NCI-H146 (cell line): ENCODE measurements at regions not wholly inside any gene's neighbourhood (a gene's known extent, or its start where the extent isn't known, plus 50 kb on each side); places are given as distances from the start of the nearest gene placed in this dataset.
A peak's percentile ranks its signal among the peaks of the same experiment; 100 is the strongest.
"Not testable (repeated sequence)": the region's sequence is repeated elsewhere in the genome, so short reads cannot be mapped to it uniquely, and the experiment has no call there.

ENCODE experiments used
- DNase-seq: peaks from one replicate; lab custom pipeline; 2025; lab: John Stamatoyannopoulos, UW

GRCh38 chr4:180280076-180280475 lies 1963.1 kb upstream of the TENM3 start:
- no peak for DNase-seq

GRCh38 chr4:180280726-180281297 lies 1962.4 kb upstream of the TENM3 start:
- no peak for DNase-seq

GRCh38 chr4:180281724-180282123 lies 1961.5 kb upstream of the TENM3 start:
- peak; percentile 66 for DNase-seq

GRCh38 chr4:180284267-180284666 lies 1958.9 kb upstream of the TENM3 start:
- DNase-seq, result no peak

DNA sequence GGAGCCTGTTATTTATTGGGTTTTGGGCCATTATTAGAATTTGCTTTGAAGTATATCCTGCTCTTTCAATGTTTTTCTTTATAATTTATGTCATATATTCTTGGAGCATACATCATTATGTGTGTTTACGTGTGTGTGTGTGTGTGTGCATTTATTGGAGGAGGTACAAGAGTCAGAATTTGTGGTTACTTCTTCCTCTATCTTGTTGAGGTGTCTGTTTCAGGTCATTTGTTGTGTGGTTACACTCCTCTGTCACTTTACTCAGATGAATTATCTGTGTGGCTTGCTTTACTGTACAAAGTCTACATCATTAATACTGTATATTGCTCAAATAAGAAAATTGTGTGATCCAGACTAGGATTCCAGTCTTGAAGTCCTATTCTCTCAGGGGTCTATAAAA lies 1957.4 kb upstream of the TENM3 start:
- no peak for DNase-seq

DNA sequence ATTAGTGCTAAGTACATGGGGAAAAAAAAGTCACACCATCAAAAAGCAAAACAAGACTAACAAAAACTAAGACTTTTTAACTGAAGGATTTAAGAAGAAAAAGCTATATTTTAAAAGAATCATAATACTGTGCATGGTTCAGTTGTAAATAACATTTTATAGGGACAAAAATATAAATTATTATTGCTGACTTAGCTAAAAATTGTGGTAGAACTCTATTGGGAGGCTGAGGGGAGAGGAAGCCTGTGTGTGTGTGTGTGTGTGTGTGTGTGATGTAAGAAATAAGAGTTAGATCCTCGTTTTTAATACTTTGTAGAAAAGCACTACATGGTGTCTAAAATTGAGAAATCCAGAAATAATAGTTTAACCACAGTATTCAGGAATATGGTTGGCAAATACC lies 1950.9 kb upstream of the TENM3 start:
- no peak for DNase-seq

GRCh38 chr4:180296036-180296599 lies 1947.1 kb upstream of the TENM3 start:
- no peak for DNase-seq

DNA sequence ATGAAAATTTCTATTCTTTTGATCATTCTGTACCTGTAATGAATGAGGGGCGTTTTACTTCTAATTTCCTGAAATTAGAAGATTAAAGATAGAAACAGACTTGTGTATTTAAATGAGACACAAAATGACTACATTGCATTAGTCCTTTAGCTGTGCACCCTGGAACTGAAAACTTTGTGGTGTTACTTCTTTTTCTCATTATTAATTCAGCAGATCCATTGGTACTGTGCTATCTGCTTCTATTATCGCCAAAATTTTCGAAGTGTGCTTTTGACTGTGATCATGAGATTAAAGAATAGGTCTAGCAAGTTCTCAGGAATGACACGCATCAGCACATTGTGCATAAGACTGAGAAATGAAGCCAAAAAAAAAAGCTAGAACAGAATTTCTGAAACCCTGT lies 1938.9 kb upstream of the TENM3 start:
- DNase-seq, result no peak

DNA sequence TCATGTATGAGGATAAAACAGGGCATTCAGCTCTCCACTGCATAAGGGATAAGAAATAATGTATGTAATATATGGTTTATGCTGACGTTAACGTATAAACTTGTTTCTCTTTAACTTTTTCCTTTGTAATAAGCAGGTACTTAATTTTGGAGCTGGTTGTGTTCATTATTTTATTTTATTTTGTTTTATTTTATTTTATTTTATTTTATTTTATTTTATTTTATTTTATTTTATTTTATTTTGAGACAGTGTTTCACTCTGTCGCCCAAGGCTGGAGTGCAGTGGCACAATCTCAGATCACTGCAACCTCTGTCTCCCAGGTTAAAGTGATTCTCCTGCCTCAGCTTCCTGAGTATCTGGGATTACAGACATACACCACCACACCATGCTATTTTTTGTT lies 1932.6 kb upstream of the TENM3 start:
- DNase-seq, result no peak

GRCh38 chr4:180314972-180315371 lies 1928.2 kb upstream of the TENM3 start:
- DNase-seq, result no peak

DNA sequence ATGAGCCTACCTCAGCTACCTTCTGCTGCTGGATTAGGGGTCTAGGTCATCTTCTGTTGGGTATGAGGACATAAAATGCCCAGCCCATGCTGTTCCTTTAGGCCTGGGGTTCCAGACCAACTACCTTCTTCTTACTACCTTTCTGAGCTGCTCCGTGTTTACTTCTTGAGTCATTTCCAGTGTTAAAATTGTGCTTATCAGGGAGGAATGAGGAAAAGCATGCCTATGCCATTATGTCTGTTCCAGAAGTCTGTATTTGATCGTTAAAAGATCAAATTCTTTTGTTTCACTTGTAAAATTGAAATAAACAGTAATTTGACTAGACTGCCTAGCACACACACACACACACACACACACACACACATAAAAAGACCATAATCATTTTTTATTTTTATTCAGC lies 1912.7 kb upstream of the TENM3 start:
- no peak for DNase-seq

DNA sequence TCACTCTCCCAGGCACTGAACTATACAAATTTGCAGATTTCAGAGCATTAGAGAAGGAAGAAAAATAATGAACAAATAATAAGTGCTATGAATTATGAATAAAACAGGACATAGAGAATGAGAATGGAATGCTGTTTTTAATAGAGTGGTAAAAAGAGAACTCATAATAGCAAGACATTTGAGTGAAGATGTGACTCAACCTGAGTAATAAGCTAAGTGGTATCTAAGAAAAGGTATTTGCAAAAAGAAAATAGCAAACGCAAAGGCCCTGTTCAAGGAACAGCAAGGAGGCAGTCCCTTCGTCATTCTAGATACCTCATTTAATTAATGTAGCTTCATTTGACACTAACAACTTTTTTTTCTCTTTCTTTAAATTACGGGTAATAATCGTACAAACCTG lies 1910.0 kb upstream of the TENM3 start:
- DNase-seq, result no peak

- DNase-seq, result no peak
Observed at GRCh38 chr4:180335566-180335965, 1907.6 kb upstream of the TENM3 start.

GRCh38 chr4:180336494-180337090 lies 1906.6 kb upstream of the TENM3 start:
- DNase-seq, result no peak

DNA sequence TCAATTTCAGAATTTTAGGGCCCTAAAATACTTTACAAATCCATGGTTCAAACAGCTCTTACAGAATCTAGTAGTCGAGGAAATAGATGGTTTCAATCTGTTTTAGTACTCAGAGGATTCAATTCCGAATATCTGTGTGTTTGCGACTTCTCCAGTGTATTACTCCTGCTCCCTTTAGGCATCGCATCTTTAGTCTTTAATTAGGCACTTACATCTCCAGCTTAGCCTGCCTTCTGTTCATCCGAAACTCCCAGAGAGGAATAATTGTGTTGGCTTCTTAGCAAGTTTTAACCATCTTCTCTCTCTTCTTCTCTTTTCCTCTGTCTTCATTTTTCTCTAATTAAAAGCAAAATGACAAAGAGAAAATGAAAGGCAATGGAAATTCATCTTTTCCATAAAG lies 1901.3 kb upstream of the TENM3 start:
- no peak for DNase-seq

DNA sequence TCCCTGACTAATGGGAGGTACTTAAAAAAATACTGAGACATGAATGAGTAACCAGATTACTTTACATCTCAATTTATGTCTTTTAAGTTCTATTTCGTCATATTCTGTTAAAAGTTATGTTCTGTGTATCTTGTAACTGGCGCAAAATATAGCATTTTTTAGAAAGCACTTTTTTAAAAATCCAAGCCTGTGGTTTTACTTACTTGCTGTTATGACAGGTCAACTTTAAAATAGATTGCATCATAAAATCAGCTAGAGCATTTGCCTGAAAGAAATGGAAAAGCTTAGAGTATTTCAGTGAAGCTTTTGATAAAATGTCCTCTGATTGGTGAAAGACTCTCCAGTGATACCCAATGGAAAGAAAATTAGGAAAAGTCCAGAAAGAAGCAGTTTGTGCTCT lies 1892.3 kb upstream of the TENM3 start:
- no peak for DNase-seq

DNA sequence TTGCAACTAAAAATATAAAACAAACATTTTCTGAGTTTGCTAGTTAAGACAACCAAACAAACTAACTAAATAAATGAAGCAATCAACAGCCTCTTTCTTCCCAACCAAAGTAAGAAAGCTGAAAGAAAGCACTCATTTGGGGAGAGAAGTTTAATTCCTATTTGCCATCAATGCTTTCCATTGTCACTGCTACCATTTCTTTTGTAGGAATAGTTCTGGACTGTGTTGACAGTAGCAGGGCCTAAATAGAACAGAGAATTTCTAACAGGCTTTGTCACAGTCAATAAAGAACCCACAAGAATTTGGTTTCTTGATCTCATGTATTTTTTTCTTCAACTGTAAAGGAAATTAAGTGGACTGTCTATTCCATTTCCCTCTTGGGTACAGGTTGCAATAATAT lies 1886.4 kb upstream of the TENM3 start:
- DNase-seq, result no peak

GRCh38 chr4:180360113-180360512 lies 1883.1 kb upstream of the TENM3 start:
- DNase-seq, result not testable (repeated sequence)

GRCh38 chr4:180363815-180364214 lies 1879.4 kb upstream of the TENM3 start:
- DNase-seq, result no peak

DNA sequence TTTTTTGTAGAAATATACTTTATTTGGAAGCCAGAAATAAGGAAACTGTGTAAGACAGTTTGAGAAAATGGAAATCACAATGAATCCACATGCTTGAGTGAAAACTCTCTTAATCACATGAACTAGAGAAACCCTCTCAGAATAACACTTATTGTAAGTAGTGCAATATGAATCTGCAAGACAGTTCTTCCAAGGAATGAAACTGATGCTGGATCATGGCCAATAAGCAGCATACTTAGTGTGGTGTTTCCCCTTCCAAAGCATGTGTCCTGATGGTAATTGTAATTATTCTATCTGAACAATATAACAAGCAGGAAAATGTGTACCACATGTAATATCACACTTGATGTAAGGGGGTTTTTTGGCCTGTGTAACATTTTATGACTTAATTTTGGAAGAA lies 1870.5 kb upstream of the TENM3 start:
- no peak for DNase-seq

DNA sequence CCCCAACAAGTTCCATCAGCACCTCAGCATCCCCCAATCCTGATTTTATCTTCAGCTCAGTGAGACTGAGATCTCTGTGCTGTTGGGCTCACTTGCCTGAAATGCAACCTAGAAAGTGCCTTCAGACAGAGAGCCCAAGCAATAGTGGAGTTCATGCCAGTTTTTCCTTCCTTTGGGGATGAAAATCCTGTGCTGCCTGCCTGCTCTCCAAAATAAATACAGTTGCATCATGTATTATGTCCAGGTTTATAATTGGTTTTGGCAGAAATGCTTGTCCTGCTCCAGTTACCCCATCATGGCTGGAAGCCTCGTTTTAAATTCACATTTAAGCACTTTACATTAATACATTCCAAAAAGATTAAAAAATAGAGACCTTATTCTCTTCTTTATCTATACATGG lies 1865.5 kb upstream of the TENM3 start:
- DNase-seq, result no peak

- no peak for DNase-seq
Observed at GRCh38 chr4:180380733-180381132, 1862.5 kb upstream of the TENM3 start.

- no peak for DNase-seq
Observed at GRCh38 chr4:180391613-180392012, 1851.6 kb upstream of the TENM3 start.

GRCh38 chr4:180394312-180394711 lies 1848.9 kb upstream of the TENM3 start:
- no peak for DNase-seq
